HG02973 (cell line): ENCODE measurements at regions not wholly inside any gene's neighbourhood (a gene's known extent, or its start where the extent isn't known, plus 50 kb on each side); places are given as distances from the start of the nearest gene placed in this dataset.
"Not testable (repeated sequence)": the region's sequence is repeated elsewhere in the genome, so short reads cannot be mapped to it uniquely, and the experiment has no call there.

Experiments
- ATAC-seq: cut with Tn5 transposase; IDR thresholded peaks from one replicate; pipeline ENCODE4 v1.9.1; 2021; ENCODE audit warnings: moderate library complexity; ENCODE audit not compliant: unreplicated experiment

DNA sequence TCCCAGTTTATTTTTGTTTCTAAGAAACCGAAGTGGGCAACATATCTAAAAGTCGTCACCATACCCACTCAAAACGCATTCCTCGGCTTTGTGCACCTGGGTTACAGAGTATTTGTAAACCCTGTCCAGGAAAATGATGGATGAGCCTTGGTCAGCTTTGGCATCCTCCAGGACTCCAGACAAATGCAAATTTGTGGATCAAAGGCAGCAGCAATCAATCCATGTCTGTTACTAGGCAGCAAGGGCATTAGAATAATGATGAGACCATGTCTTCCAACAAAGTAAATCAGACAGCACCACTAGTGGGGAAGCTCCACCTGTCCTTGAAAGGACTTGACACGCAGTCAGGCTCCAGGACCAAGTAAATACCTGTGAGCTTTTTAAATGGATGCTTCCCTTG lies 672.6 kb upstream of the GYPC start:
- no peak for ATAC-seq

- ATAC-seq = no peak
These were observed 626.6 kb upstream of the GYPC start for GRCh38 chr2:126029316-126029715.

DNA sequence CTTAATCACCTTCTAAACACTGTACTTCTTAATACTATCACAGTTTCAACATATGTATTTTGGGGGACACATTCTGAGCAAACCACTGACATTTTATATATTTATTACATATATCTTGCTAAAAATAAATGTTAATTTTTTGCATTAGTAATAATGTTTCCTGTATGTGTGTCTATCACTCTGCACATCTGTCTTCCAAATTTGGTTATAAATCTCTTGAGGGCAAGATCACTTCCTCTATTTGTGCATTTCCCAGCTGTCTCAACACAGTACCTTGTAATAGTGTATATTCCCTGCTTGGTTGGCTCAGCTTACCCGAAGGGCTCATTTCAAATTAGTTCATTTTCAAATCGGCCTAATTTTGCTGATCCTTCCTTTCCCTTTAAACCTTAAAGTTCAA lies 617.1 kb upstream of the GYPC start:
- no peak for ATAC-seq

DNA sequence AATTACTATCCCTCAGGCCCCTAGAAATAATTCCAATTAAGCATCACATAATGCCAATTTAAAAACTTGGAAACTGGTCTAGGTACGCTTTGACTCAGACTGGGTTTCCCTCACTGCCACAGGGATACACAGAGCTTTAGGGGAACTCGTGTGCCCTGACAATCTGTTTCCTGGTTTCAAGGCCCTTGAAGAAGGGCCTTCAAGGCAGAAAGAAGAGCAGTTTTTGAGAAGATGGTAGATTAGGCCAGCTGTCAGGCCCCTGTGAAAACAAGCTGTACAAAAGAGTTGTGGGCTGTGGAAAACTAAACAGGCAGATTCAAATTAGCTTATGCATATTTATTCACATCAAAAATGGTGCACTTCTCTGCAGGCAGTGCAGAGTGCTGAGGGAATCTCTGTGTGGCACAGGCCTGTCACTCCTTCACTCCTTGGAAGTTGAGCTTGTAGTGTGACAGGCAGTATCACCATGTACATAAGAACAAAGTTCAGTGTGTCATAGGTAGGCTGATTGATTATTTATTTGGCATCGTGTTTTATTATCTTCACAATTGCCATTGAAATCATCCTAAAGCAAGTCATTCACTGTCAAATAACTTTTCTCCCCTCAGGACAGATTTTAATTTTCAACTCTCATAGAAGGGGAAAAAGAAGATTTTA lies 614.4 kb upstream of the GYPC start:
- no peak for ATAC-seq

DNA sequence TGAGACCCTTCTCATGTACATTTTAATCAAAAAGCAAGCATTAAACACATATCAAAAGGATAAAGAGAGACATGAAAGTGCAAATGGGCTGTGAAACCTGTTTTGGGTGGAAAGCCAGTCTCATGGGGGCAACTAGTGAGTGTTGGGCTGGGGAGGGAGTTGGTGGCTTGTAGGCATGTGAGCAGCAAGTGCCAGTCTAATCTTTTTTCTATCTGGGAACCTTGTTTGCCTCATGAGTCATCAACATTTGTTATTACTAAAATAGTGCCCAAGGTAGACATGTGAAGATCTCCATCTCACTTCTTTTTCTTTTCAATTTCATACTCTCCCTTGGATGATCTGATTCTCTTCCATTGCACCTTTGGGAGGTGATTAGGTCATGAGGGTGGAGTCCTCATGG lies 613.9 kb upstream of the GYPC start:
- no peak for ATAC-seq

DNA sequence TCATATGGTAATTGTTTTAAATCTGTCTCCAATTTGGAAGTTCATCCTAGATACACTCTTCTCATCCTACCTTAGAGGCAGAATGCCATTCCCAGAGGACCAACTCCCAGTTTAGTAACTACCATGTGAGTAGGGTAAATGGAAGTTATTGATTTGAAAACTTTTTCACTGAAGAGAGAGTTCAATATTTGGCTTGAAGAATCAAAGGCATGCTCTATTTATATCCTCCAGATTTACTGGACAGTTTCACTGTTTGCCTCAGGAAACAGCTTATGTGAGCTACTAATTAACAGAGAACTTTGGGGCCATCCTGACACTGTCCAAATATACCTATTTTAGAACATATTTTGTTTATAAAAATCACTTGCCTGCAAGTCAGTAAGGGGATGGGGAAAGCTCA lies 607.2 kb upstream of the GYPC start:
- no peak for ATAC-seq

- ATAC-seq = no peak
These were observed 606.5 kb upstream of the GYPC start for GRCh38 chr2:126049461-126049860.

GRCh38 chr2:126050991-126051736 lies 604.8 kb upstream of the GYPC start:
- no peak for ATAC-seq

DNA sequence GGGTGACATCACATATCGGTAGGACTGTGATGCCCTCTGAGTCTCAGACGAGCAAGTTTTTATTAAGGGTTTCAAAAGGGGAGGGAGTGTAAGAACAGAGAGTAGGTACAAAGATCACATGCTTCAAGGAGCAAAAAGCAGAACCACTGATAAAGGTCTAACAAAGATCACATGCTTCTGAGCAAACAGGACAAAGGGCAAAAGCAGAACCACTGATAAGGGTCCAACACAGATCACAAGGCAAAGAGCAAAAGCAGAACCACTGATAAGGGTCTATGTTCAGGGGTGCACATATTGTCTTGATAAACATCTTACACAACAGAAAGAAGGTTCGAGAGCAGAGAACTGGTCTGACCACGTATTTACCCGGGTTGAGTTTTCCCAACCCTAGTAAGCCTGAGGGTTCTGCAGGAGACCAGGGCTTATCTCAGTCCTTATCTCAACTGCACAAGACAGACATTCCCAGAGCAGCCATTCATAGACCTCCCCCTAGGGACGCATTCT lies 604.2 kb upstream of the GYPC start:
- ATAC-seq = not testable (repeated sequence)

DNA sequence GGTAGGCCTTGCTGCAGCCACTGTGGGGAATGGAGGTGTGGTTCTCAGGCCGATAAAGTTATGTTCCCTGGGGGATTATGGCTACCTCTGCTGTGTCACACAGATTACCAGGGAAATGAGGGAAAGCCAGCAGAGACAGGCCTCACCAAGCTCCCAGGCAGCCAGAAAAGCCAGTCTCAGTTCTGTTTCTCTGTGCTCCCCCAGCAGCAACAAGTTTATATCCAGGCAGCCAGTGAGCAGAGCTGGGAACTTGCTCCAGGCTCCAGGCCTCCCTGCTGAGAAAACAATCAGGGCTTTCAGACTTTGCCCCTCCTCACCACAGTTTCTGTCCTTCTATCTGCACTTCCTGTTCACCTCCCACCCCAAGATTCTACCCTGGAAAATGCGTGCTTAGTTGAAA lies 596.6 kb upstream of the GYPC start:
- no peak for ATAC-seq

- ATAC-seq = no peak
These were observed 570.8 kb upstream of the GYPC start for GRCh38 chr2:126085011-126085795.

DNA sequence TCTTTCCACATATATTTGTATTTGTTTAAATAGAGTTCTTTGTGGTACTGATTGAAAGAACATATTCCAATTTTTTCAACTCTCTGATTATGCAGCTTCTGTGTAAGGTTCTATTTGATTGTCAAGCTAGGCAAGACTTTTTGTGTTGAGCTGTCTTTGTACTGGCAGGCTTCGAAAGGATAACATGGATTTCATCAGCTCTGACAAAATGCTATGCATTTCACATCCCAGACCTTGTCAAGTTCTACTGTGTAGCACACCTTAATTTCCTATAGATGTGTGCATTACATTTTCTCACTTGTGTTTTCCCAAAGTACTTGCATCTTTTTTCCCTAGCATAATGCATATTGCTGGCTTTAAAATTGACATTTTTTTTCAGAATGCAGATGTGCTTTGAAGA lies 555.0 kb upstream of the GYPC start:
- ATAC-seq = no peak

GRCh38 chr2:126106006-126106405 lies 550.0 kb upstream of the GYPC start:
- no peak for ATAC-seq

DNA sequence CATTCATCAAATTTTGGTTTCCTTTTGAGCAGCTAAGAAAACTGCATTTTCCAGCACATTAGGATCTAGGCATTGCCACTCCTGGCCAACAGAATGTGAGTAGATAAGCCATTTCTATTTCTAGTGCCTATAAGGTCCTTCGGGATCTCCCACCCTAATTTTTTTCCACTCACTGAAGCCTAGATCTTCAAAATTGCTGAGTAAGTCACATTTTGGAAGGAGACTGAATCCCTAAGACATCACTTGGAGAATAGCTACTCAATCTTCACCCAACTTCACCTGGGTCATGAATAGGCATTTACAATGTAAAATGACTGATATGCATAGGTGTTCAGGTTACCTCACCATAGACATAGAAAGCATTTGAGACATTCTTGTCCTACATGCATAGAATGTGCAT lies 548.1 kb upstream of the GYPC start:
- no peak for ATAC-seq

GRCh38 chr2:126115975-126116374 lies 540.0 kb upstream of the GYPC start:
- no peak for ATAC-seq

DNA sequence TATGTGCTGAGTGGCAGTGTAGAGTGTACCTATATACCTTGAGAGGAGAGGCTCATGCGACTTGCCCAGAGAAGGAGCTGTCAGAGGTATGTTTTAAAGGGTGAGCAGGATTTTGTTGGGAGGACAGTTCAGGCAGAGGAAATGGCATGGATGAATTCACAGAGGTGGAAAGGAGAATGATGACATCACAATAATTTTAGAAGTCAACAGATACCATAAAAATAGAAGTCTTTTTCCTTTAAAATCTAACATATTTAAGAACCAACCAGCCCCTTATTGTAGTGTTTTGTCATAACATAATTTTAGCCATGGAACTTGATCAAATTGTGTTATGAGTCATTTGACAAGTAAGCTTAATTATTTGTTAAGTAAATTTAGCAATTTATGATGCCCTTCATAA lies 538.1 kb upstream of the GYPC start:
- ATAC-seq = no peak

DNA sequence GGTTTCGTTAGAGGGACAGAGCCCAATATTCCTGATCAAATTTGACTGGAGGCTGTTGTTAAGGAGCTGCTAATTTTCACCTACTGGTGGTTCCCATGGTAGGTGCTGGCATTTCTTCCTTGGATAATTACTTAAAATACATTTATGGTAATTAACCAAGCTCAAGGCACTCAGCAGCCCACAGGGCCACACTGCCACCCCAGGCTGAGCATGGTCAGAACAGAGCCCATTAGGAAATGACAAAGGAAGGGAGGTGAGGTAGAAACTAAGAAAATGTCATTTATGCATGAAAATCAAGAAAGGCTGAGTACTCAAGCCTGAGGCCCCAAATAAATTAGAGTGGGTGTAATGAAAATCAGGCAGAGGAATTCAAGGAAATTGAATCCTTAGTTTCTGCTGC lies 510.2 kb upstream of the GYPC start:
- ATAC-seq = no peak

DNA sequence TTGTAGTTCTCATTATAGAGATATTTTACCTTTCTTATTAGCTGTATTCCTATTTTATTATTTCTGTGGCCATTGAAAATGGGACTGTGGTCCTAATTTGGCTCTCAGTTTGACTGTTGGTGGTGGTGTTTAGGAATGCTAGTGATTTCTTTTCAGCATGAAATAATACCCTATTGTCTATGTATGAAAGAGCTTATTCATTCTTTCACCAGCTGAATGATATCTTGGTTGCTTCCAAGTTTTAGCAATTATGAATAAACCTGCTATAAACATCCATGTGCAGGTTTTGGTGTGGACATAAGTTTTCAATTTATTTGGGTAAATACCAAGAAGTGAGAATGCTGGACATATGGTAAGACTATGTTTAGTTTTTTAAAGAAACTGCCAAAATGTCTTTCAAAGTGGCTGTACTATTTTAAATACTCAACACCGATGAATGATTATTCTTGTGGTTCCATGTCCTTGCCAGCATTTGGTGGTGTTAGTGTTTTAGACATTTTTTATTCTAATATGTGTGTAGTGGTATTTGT lies 501.6 kb upstream of the GYPC start:
- ATAC-seq = no peak

- not testable (repeated sequence) for ATAC-seq
These were observed 495.0 kb upstream of the GYPC start for GRCh38 chr2:126160950-126161349.

- no peak for ATAC-seq
These were observed 483.2 kb upstream of the GYPC start for GRCh38 chr2:126172631-126173184.

DNA sequence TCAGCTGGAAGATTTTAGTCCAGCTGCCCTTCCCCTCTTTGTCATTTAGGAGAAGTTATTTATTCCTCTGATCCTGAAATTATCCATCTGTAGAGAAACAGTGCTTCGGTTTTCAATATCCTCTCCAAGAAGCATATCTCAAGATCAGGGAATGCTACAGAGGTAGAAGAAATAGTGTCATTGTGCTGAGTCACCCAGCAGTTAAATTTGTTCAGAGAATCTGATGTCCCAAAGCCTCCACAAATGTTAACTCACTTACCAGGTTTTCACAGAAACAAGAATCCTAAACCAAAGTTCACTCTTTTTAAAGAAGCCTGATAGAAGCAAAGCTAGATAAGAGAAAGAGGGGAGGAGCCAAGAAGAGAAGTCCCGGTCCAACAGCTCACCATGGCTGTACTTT lies 480.7 kb upstream of the GYPC start:
- ATAC-seq = no peak
